Skeletal muscle cell (primary cell): ENCODE measurements at regions not wholly inside any gene's neighbourhood (a gene's known extent, or its start where the extent isn't known, plus 50 kb on each side); places are given as distances from the start of the nearest gene placed in this dataset.

Experiments used
- DNase-seq: peaks from one replicate; pipeline ENCODE4 v3.0.0-alpha.2; 2010; ENCODE audit warnings: low read depth
- H3K4me3 ChIP-seq: 2 replicates; pipeline ENCODE4 v1.5.1; 2011; ENCODE audit warnings: low read depth, mild to moderate bottlenecking, control low read depth, low read length, moderate library complexity

DNA sequence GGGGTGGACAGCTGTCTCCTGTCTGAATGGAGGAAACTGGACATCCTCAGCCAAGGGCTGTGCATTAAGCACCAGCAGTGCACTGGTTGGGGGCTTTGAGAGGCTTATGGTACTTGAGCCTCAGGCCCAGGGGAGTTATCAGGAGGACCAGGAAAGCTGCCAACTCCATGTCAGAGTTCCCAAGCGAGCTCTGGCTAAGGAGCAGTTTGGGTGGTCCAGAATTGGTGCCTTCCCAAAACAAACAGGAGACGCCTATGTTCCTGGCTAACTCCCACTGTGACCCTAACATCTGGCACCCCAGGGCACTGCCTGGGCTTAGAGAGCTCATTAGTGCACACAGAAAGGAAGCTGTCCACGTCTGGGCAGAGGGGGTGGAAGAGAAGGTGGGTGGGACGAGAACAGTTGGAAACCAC lies 408.6 kb upstream of the NPVF start:
- H3K4me3 ChIP-seq: no peak overlapping the region
- no peak for DNase-seq

- DNase-seq: no peak
- H3K4me3 ChIP-seq: no peak overlapping the region
Observed at GRCh38 chr7:25638068-25638467, 409.8 kb upstream of the NPVF start.

DNA sequence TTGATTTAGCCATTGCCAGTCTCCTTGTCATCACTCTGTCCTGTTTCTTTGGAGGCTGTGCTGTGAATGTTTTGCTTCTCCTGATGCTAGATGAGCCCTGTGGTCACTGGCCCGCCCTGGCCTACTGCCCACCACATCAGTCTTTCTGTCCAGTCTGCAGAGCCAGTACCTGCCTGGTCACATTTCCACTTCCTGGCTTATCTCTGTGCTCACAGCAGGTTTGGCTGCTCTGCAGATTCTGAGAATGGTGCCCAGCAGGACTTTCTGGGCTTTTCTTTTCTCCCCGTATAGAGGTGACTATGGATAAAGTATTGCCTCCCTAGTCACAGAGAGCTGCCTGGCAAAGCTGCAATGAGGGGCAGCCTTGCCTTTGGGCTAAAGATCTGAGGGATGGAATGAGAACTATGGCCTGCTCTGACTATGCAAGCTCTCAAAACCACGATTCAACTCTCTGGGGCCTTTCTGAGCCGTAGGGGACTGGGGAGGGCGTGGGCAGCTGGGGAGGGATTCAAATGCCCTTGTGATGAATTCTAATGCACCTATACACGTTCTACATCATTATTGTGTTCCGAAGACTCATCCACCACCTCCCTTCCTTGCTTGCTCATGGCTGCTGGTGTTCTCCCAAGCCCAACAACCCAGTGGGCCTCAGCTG lies 410.4 kb upstream of the NPVF start:
- DNase-seq: no peak
- no peak overlapping the region for H3K4me3 ChIP-seq

DNA sequence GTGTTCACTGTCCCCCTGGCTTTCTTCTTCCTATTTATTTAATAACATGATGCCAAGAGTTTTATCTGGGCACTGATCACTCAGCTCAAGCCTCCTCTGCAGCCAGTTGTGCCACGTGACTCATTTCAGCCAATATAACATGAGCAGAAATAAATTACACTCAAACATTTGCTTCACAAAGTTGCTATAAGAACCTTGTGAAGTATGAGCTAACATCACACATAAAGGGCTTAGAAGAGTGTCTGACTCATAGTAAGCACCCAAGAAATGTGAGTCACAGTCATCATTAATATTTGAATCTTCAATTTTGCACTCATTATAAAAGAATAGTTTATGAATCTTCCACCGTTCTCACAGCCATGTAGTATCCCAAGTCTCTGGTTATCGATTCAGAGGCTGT lies 414.6 kb upstream of the NPVF start:
- no peak for DNase-seq
- H3K4me3 ChIP-seq: no peak overlapping the region

- H3K4me3 ChIP-seq: no peak overlapping the region
- DNase-seq: no peak
Observed at GRCh38 chr7:25643286-25643685, 415.0 kb upstream of the NPVF start.

DNA sequence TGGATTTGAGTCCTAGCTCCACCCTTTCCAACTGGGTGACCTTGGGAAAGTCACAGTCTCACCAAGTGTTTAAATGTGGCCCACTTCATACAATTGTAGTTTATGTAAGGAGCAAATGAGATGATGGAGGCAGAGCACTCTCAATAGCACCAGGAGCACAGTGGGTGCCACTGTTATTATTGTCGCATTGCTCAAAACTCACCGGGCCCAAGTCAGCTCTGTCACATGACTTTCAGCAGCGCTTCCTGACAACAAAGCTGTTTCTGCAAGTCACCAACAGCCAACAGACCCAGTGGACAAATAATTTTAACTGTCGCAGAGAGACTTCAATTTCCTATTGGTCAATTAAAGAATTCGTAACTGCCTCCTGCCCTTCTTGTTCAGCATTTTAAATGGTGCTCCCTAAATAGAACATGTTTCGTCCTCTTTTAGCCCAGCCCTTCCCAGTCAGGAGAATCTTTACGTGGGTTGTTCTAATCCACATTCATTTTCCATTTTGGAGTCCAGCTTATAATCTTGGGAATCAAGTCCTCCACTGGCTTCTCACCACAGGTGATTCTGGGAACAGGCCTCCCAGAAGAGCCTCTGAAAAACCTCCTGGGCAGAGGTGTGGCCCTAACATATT lies 415.6 kb upstream of the NPVF start:
- no peak for DNase-seq
- H3K4me3 ChIP-seq: no peak overlapping the region

- no peak overlapping the region for H3K4me3 ChIP-seq
- DNase-seq: no peak
Observed at GRCh38 chr7:25646726-25647413, 418.6 kb upstream of the NPVF start.

DNA sequence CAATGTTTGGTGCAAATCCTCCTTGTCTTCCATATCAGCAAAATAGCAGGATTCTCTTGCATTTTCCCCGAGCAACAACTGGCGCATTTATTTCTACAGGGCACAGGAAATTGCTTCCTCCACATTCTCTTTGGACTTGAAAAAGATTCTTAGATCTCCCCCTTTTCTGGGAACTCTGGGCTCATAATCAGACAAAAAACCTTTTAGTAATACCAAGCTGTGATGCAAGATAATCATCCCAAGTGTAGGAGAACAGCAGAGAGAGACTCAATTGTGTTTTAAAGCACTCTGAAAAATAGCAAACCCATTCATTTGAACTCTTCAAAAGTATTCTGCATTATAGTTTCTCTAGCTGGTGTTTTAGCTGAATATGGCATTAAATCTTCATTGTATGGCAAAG lies 419.6 kb upstream of the NPVF start:
- DNase-seq: no peak
- no peak overlapping the region for H3K4me3 ChIP-seq

DNA sequence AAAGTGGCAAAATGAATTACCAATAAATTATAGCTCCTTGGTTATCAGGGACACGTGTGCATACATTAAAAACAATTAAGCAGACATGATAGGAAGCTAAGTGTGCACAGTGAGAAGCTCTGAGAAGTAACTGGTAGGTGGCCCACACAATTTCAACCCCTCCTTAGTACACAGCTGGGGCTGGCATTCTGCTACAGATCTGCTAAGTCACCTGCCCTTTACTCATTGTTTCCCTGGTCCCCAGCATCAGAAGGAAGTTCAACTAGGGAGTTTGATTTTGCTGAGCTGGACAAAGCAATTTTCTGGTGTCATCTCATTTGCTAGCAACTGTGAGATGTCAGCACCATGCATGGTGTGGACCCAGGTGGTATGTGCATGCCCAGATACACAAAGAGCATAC lies 424.1 kb upstream of the NPVF start:
- H3K4me3 ChIP-seq: no peak overlapping the region
- no peak for DNase-seq

GRCh38 chr7:25653384-25653783 lies 425.1 kb upstream of the NPVF start:
- no peak overlapping the region for H3K4me3 ChIP-seq
- no peak for DNase-seq

- no peak overlapping the region for H3K4me3 ChIP-seq
- no peak for DNase-seq
Observed at GRCh38 chr7:25656071-25656470, 427.8 kb upstream of the NPVF start.

DNA sequence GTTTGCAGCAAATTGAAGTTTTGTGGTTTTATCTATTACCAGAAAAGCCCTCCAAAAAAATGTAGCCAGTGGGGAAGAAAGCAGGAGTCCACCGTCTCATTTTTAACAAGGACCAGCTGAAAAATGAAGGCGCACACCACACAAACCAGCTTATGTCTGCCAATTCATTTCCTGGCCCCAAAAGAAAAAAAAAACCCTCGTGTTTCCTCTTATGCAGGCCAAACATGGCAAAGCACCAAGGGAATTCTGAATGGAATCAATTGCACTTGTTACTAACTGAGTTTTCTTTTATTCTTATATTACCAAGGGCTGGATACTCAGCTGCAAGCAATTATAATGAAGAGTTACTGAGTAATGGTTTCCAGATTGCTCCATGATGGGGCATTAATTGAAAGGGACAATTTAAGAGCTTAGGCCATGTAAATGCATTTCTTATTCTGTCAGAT lies 428.3 kb upstream of the NPVF start:
- H3K4me3 ChIP-seq: no peak overlapping the region
- no peak for DNase-seq

- no peak for DNase-seq
- H3K4me3 ChIP-seq: no peak overlapping the region
Observed at GRCh38 chr7:25658375-25658774, 430.1 kb upstream of the NPVF start.

DNA sequence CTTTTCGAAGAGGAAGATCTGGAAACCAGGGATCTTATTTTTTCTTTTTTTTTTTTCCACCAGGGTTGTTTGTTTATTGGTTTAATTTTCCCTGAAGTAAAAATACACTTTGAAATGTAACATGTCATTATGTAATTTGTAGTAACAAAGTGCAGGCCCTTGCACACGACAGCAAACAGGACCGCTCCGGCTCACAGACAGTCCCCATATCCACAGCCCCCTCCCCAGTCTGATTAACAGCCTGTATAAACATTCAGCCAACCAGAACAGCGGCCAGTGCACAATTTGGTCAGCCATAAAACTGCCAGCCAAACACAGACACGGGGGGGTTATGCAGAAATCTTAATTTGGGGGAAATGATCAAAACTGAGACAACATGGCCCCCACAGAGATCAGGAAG lies 431.6 kb upstream of the NPVF start:
- no peak for DNase-seq
- no peak overlapping the region for H3K4me3 ChIP-seq

DNA sequence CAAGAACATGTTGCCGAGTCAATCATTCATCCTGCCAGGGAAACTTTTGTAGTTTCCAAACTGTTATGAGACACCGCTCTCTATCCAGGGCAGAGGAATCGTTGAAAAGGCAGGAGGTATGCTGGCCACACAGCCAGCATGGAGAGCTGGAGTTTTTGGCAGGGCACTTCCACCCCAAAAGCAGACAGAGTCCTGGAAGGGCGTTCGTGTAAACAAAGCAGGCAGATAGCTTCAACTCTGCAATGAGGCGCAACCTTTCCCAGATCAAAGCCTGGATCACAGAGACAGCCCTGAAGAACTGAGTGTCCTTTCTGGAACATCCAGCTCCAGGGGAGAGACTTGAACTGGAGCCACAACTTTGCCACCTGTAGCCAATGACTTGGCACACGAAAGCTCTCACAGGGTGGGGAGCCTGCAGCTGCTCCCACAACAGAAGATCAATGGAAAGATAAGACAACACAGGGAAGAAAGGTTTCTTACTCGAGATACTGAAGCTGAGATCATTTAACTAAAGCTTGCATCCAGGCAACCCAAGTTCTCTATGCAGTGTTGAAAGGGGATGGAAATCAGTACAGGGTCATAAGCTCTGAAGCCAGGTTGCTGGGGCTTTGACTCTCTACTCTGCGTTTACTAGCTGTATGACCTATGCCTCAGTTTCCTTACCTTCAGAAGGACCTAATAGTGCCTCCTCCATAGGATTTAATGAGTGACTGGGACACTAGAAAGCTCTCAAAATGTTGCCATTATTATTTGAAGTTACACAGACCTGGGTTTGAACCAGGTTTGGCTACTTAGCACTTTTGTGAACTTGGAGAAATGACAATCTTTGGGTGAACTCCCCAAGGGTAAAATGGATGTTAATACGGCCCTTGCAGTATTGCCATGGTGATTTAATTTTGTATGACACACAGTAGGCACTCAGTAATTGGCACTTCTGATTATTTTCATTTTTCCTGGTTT lies 434.8 kb upstream of the NPVF start:
- no peak overlapping the region for H3K4me3 ChIP-seq
- no peak for DNase-seq

DNA sequence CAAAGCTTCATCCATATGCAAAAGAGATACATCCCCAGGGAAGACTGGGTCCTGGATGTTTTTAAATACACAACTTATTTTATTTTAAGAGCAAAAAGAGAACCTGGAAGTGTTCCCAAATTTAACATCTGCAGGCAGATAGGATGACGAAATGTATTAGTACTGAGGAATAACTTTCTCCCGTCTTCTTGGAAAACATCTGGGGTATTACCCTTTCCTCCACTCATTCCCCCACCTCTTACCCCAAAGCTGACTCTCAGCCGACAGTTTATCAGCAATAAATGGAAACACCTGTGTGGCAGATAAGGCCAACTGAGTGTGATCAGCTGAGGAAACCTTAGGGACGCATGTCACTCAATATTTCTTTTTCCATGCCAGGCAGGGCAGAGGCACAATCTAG lies 435.6 kb upstream of the NPVF start:
- no peak for DNase-seq
- H3K4me3 ChIP-seq: no peak overlapping the region

- no peak for DNase-seq
- H3K4me3 ChIP-seq: no peak overlapping the region
Observed at GRCh38 chr7:25664593-25664992, 436.3 kb upstream of the NPVF start.

GRCh38 chr7:25665374-25665773 lies 437.1 kb upstream of the NPVF start:
- no peak overlapping the region for H3K4me3 ChIP-seq
- no peak for DNase-seq

GRCh38 chr7:25665903-25666670 lies 437.8 kb upstream of the NPVF start:
- DNase-seq: no peak
- no peak overlapping the region for H3K4me3 ChIP-seq
